HL-60 (cell line): ENCODE measurements at regions not wholly inside any gene's neighbourhood (a gene's known extent, or its start where the extent isn't known, plus 50 kb on each side); places are given as distances from the start of the nearest gene placed in this dataset.

ENCODE experiments used
- DNase-seq, 2 experiments: peaks; one replicate each; pipeline ENCODE4 v3.0.0-alpha.2; 2010 to 2020; ENCODE audit warnings: low read depth in 1 of 2, low spot score in 1 of 2
- H3K27ac ChIP-seq: fragments of 250-450 bp; sonication (Bioruptor Pico); replicated peaks from 2 replicates; pipeline ENCODE4 v1.5.1; 2020; ENCODE audit warnings: mild to moderate bottlenecking, moderate library complexity
- H3K27me3 ChIP-seq: fragments of 250-450 bp; sonication (Bioruptor Pico); 2 replicates; pipeline ENCODE4 v1.5.1; 2021; ENCODE audit warnings: mild to moderate bottlenecking, moderate library complexity; ENCODE audit not compliant: insufficient read depth, poor library complexity, severe bottlenecking
- H3K4me3 ChIP-seq: replicated peaks from 2 replicates; pipeline ENCODE4 v1.5.1; 2011; ENCODE audit warnings: mild to moderate bottlenecking, control low read depth, low read length; ENCODE audit not compliant: insufficient read depth
- CTCF ChIP-seq: IDR thresholded peaks from one replicate; pipeline ENCODE4 v1.5.1; 2011; ENCODE audit warnings: low read length, control low read depth, inconsistent platforms; ENCODE audit not compliant: insufficient read depth
- GABPA ChIP-seq: IDR thresholded peaks from 2 replicates; pipeline ENCODE4 v1.6.1; 2012; ENCODE audit warnings: low read depth
- POLR2AphosphoS5 ChIP-seq: IDR thresholded peaks from 2 replicates; pipeline ENCODE4 v1.6.1; 2012; ENCODE audit warnings: low read depth
- REST ChIP-seq: IDR thresholded peaks from 2 replicates; pipeline ENCODE4 v1.6.1; 2012; ENCODE audit warnings: low read depth; ENCODE audit not compliant: insufficient replicate concordance
- SPI1 ChIP-seq: IDR thresholded peaks from 2 replicates; pipeline ENCODE4 v1.6.1; 2012; ENCODE audit warnings: low read depth, mild to moderate bottlenecking, borderline replicate concordance

- DNase-seq: peak in 1 of 2 experiments; percentile 18
- Histone ChIP-seq H3K27me3 (no peaks in the 10 kb centered on the region), H3K27ac (no peak overlapping the region), H3K4me3 (no peak overlapping the region)
- TF ChIP-seq GABPA (no peak), REST (no peak), CTCF (no peak), POLR2AphosphoS5 (no peak), SPI1 (no peak)
Observed at GRCh38 chr17:27396941-27397340, 59.3 kb upstream of the KSR1 start.

GRCh38 chr17:27398691-27399090 is 57.6 kb upstream of the KSR1 start:
- Histone ChIP-seq H3K27ac (no peak overlapping the region), H3K27me3 (no peaks in the 10 kb centered on the region), H3K4me3 (no peak overlapping the region)
- TF ChIP-seq CTCF (no peak), REST (no peak), GABPA (no peak), SPI1 (no peak), POLR2AphosphoS5 (no peak)
- no peak for DNase-seq

GRCh38 chr17:27400991-27401390 is 55.3 kb upstream of the KSR1 start:
- DNase-seq: no peak
- TF ChIP-seq POLR2AphosphoS5 (no peak), CTCF (no peak), GABPA (no peak), SPI1 (no peak), REST (no peak)
- H3K27ac ChIP-seq: no peak overlapping the region

More at GRCh38 chr17:27400991-27401390, 55.3 kb upstream of the KSR1 start:
- no peaks in the 10 kb centered on the region for H3K27me3 ChIP-seq
- no peak overlapping the region for H3K4me3 ChIP-seq
